ENCODE measurements at regions not wholly inside any gene's neighbourhood (a gene's known extent, or its start where the extent isn't known, plus 50 kb on each side); places are given as distances from the start of the nearest gene placed in this dataset.

- TF ChIP-seq HMGXB4 (CRISPR knock-in tag; IDR thresholded peaks at IDR 0.05) = no peak
Observed at GRCh38 chr1:82392513-82392912, 591.8 kb downstream of the ADGRL2 start (continued).

- peaks cover 6% of the 10 kb centered on the region for H3K4me1 Mint-ChIP-seq
- no peak for ATAC-seq
- CTCF ChIA-PET = no interaction called here
Observed at GRCh38 chr1:82391712-82392111, 591.0 kb downstream of the ADGRL2 start.

More at GRCh38 chr1:82391712-82392111, 591.0 kb downstream of the ADGRL2 start:
- POLR2A ChIA-PET = no interaction called here
- no peak overlapping the region for H3K4me3 Mint-ChIP-seq
- DNase-seq (ENCODE audit: low spot score) = no peak
- TF ChIP-seq MLX (CRISPR knock-in tag; IDR thresholded peaks at IDR 0.05) (no peak), NR2C2 (CRISPR knock-in tag; IDR thresholded peaks at IDR 0.05) (no peak), SMAD3 (CRISPR knock-in tag; IDR thresholded peaks at IDR 0.05; ENCODE audit: borderline replicate concordance) (no peak), ELF4 (CRISPR knock-in tag; IDR thresholded peaks at IDR 0.05; ENCODE audit: low read depth) (no peak), ZBTB21 (CRISPR knock-in tag; IDR thresholded peaks at IDR 0.05; ENCODE audit: borderline replicate concordance) (no peak), STAT6 (CRISPR knock-in tag; conservative IDR thresholded peaks at IDR 0.05; ENCODE audit: low read depth) (no peak), MXD4 (CRISPR knock-in tag; IDR thresholded peaks at IDR 0.05; ENCODE audit: borderline replicate concordance) (no peak), ZNF232 (CRISPR knock-in tag; IDR thresholded peaks at IDR 0.05) (no peak), PRRX2 (CRISPR knock-in tag; IDR thresholded peaks at IDR 0.05) (no peak), ZNF138 (CRISPR knock-in tag; conservative IDR thresholded peaks at IDR 0.05) (no peak), RORB (CRISPR knock-in tag; IDR thresholded peaks at IDR 0.05) (no peak)
- TF ChIP-seq, protein P1, sequence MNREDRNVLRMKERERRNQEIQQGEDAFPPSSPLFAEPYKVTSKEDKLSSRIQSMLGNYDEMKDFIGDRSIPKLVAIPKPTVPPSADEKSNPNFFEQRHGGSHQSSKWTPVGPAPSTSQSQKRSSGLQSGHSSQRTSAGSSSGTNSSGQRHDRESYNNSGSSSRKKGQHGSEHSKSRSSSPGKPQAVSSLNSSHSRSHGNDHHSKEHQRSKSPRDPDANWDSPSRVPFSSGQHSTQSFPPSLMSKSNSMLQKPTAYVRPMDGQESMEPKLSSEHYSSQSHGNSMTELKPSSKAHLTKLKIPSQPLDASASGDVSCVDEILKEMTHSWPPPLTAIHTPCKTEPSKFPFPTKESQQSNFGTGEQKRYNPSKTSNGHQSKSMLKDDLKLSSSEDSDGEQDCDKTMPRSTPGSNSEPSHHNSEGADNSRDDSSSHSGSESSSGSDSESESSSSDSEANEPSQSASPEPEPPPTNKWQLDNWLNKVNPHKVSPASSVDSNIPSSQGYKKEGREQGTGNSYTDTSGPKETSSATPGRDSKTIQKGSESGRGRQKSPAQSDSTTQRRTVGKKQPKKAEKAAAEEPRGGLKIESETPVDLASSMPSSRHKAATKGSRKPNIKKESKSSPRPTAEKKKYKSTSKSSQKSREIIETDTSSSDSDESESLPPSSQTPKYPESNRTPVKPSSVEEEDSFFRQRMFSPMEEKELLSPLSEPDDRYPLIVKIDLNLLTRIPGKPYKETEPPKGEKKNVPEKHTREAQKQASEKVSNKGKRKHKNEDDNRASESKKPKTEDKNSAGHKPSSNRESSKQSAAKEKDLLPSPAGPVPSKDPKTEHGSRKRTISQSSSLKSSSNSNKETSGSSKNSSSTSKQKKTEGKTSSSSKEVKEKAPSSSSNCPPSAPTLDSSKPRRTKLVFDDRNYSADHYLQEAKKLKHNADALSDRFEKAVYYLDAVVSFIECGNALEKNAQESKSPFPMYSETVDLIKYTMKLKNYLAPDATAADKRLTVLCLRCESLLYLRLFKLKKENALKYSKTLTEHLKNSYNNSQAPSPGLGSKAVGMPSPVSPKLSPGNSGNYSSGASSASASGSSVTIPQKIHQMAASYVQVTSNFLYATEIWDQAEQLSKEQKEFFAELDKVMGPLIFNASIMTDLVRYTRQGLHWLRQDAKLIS (CRISPR knock-in tag; IDR thresholded peaks at IDR 0.05; ENCODE audit: borderline replicate concordance) = no peak
- TF ChIP-seq, protein P2, sequence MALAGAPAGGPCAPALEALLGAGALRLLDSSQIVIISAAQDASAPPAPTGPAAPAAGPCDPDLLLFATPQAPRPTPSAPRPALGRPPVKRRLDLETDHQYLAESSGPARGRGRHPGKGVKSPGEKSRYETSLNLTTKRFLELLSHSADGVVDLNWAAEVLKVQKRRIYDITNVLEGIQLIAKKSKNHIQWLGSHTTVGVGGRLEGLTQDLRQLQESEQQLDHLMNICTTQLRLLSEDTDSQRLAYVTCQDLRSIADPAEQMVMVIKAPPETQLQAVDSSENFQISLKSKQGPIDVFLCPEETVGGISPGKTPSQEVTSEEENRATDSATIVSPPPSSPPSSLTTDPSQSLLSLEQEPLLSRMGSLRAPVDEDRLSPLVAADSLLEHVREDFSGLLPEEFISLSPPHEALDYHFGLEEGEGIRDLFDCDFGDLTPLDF (CRISPR knock-in tag; IDR thresholded peaks at IDR 0.05) = no peak
- H3K36me3 Mint-ChIP-seq = no peaks in the 10 kb centered on the region
- H3K27ac Mint-ChIP-seq = no peak overlapping the region
- no peaks in the 10 kb centered on the region for H3K27me3 Mint-ChIP-seq (ENCODE audit: low read depth)
- peaks cover 10% of the 10 kb centered on the region for H3K9me3 Mint-ChIP-seq
